Muscle of leg (tissue), 3 donors: ENCODE measurements at regions not wholly inside any gene's neighbourhood (a gene's known extent, or its start where the extent isn't known, plus 50 kb on each side); places are given as distances from the start of the nearest gene placed in this dataset.

ENCODE experiments used
- DNase-seq: peaks from one replicate; pipeline ENCODE4 v3.0.0; 2013
- H3K27ac ChIP-seq: one replicate; pipeline ENCODE4 v1.5.1; 2013; ENCODE audit warnings: mild to moderate bottlenecking, low read length, control low read depth
- H3K27me3 ChIP-seq: one replicate; pipeline ENCODE4 v1.6.1; 2013; ENCODE audit warnings: low read length; ENCODE audit not compliant: control insufficient read depth, insufficient read depth
- H3K36me3 ChIP-seq: one replicate; pipeline ENCODE4 v1.6.1; 2013; ENCODE audit warnings: low read length; ENCODE audit not compliant: control insufficient read depth, insufficient read depth
- H3K4me1 ChIP-seq: one replicate; pipeline ENCODE4 v1.6.1; 2013; ENCODE audit warnings: low read length; ENCODE audit not compliant: control insufficient read depth, insufficient read depth
- H3K4me3 ChIP-seq: one replicate; pipeline ENCODE4 v1.5.1; 2013; ENCODE audit warnings: low read length, control low read depth
- H3K9me3 ChIP-seq: replicated peaks from 2 replicates; pipeline ENCODE4 v1.6.1; 2013; ENCODE audit warnings: low read depth, low read length; ENCODE audit not compliant: control insufficient read depth
- WGBS: methylation state at CpG from one replicate; pipeline ENCODE4 v1.1.5; 2013; ENCODE audit warnings: missing lambda C conversion rate; ENCODE audit not compliant: insufficient coverage; 5-methylcytosine and 5-hydroxymethylcytosine counted together

DNA sequence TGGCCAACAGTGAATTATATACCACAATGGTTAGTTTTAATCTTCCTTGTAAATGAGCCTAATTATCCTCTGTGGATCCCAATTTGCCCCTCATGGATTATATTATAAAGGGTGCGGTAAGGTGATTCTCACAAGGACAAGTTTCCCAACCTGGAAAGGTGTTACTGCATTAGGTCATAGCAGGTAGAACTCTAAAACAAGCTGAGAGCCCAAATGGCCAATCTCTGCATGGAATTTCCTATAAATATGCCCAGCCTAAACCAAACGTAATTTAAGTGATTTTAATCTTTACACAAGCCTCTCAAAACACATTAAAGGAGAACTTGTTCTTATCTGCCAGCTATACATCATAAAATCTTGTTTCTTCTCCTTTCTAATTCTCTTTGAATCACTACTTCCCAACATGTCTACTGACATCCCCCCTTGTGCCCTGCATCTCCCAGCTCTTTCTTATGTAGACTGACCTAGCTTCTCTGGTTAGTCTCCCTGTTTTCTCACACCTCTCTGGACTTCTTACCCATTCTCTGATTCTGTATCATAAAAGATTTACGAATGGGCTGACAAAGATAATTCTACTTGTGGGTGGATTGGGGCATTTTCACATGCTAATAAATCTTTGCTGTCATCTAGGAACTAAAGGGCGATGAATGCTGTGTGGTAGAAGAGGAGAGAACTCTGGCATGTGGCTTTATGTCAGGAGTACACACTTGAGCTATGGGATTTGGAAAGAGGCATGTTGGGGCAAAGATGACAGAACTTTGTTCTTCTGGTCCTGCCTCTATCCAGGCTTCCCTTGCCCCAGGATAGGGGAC is 94.3 kb upstream of the PGRMC2 start:
- Histone ChIP-seq H3K27ac (no peak overlapping the region), H3K4me1 (peaks cover 15% of the 10 kb centered on the region), H3K27me3 (no peaks in the 10 kb centered on the region), H3K36me3 (no peaks in the 10 kb centered on the region), H3K4me3 (no peak overlapping the region), H3K9me3 (peaks cover 4% of the 10 kb centered on the region)
- WGBS: 59% methylated on average over 2 of the region's 4 CpGs
- DNase-seq: no peak

GRCh38 chr4:128380306-128380705 is 92.7 kb upstream of the PGRMC2 start:
- no peak overlapping the region for H3K4me3 ChIP-seq
- WGBS: 96% methylated on average over 3 of the region's 4 CpGs
- no peak for DNase-seq
- peaks cover 6% of the 10 kb centered on the region for H3K9me3 ChIP-seq
- H3K36me3 ChIP-seq: no peaks in the 10 kb centered on the region
- H3K27ac ChIP-seq: no peak overlapping the region
- H3K27me3 ChIP-seq: no peaks in the 10 kb centered on the region
- H3K4me1 ChIP-seq: peaks cover 2% of the 10 kb centered on the region

GRCh38 chr4:128379860-128380259 is 92.2 kb upstream of the PGRMC2 start:
- peak; percentile 10 for DNase-seq
- no peaks in the 10 kb centered on the region for H3K36me3 ChIP-seq
- H3K27ac ChIP-seq: no peak overlapping the region
- H3K4me3 ChIP-seq: no peak overlapping the region
- WGBS: 17% methylated on average over 2 of the region's 3 CpGs
- peaks cover 6% of the 10 kb centered on the region for H3K9me3 ChIP-seq
- no peaks in the 10 kb centered on the region for H3K27me3 ChIP-seq
- peaks cover 2% of the 10 kb centered on the region for H3K4me1 ChIP-seq

- DNase-seq: no peak
- Histone ChIP-seq H3K4me3 (no peak overlapping the region), H3K36me3 (no peaks in the 10 kb centered on the region), H3K4me1 (peaks cover 2% of the 10 kb centered on the region), H3K27ac (no peak overlapping the region), H3K9me3 (peaks cover 6% of the 10 kb centered on the region), H3K27me3 (no peaks in the 10 kb centered on the region)
- no CpG with 5 or more reads among the region's 3 CpGs for WGBS
These were observed 91.1 kb upstream of the PGRMC2 start for GRCh38 chr4:128378668-128379067.

DNA sequence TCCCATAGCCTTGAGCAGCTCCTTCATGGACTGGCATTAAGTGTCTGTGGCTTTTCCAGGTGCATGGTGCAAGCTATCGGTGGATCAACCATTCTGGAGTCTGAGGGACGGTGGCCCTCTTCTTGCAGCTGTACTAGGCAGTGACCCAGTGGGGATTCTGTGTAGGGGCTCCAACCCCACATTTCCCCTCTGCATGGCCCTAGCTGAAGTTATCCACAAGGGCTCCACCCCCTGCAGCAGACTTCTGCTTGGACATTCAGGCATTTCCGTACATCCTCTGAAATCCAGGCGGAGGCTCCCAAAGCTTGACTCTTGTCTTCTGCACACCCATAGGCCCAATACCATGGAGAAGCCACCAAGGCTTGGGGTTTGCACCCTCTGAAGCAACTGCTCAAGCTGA is 89.3 kb upstream of the PGRMC2 start:
- no peaks in the 10 kb centered on the region for H3K27me3 ChIP-seq
- H3K9me3 ChIP-seq: peaks cover 6% of the 10 kb centered on the region
- 95% methylated on average over 3 of the region's 4 CpGs for WGBS
- H3K27ac ChIP-seq: no peak overlapping the region
- H3K4me1 ChIP-seq: peaks cover 4% of the 10 kb centered on the region
- no peak overlapping the region for H3K4me3 ChIP-seq
- H3K36me3 ChIP-seq: no peaks in the 10 kb centered on the region
- no peak for DNase-seq

DNA sequence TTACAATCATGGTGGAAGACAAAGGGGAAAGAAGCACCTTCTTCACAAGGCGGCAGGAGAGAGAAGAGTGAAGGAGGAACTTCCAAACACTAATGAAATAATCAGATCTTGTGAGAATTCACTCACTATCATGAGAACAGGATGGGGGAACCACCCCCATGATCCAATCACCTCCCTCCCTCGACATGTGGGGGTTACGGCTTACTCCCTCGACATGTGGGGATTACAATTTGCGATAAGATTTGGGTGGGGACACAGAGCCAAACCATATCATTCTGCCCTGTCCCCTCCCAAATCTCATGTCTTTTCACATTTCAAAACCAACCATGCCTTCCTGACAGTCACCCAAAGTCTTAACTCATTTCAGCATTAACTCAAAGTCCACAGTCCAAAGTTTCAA is 88.7 kb upstream of the PGRMC2 start:
- 90% methylated on average over 4 of the region's 5 CpGs for WGBS
- H3K4me3 ChIP-seq: no peak overlapping the region
- H3K36me3 ChIP-seq: no peaks in the 10 kb centered on the region
- no peak overlapping the region for H3K27ac ChIP-seq
- DNase-seq: no peak
- peaks cover 6% of the 10 kb centered on the region for H3K9me3 ChIP-seq
- H3K4me1 ChIP-seq: peaks cover 4% of the 10 kb centered on the region
- no peaks in the 10 kb centered on the region for H3K27me3 ChIP-seq

DNA sequence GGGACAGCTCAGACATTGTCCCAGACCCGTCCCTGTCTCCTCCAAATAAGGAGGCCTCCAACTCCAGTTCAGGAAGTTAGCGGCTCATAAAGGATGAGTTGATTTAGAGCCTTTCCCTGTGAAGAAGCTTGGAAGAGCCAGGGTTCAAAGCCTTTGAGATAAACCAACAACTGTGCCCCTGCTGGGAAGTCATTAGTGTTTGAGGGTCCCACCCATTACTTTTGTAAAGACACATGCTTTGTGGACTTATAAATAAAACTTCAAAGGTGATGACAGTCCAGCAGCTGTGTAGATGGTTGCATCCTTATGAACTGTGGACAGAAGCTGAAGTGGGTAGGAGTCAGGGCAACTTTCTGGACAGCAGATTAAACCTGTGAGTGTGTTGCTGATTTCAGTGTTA is 86.0 kb upstream of the PGRMC2 start:
- H3K36me3 ChIP-seq: no peaks in the 10 kb centered on the region
- peaks cover 6% of the 10 kb centered on the region for H3K9me3 ChIP-seq
- WGBS: no CpG with 5 or more reads among the region's 2 CpGs
- peak overlapping the region; percentile 70 for H3K27ac ChIP-seq
- peaks cover 9% of the 10 kb centered on the region for H3K4me1 ChIP-seq
- DNase-seq: peak; percentile 58
- no peaks in the 10 kb centered on the region for H3K27me3 ChIP-seq
- H3K4me3 ChIP-seq: no peak overlapping the region

- Histone ChIP-seq H3K4me1 (peaks cover 9% of the 10 kb centered on the region), H3K4me3 (no peak overlapping the region), H3K27me3 (no peaks in the 10 kb centered on the region), H3K9me3 (peaks cover 1% of the 10 kb centered on the region), H3K36me3 (no peaks in the 10 kb centered on the region), H3K27ac (peak overlapping the region; percentile 68)
- no CpG with 5 or more reads among the region's 2 CpGs for WGBS
- DNase-seq: no peak
These were observed 84.3 kb upstream of the PGRMC2 start for GRCh38 chr4:128371876-128372275.

GRCh38 chr4:128371001-128371777 is 83.6 kb upstream of the PGRMC2 start:
- Histone ChIP-seq H3K4me3 (no peak overlapping the region), H3K27me3 (no peaks in the 10 kb centered on the region), H3K4me1 (peaks cover 9% of the 10 kb centered on the region), H3K9me3 (no peaks in the 10 kb centered on the region), H3K36me3 (no peaks in the 10 kb centered on the region), H3K27ac (peak overlapping the region; percentile 68)
- peak; percentile 66 for DNase-seq
- WGBS: 73% methylated on average over 3 of the region's 8 CpGs

DNA sequence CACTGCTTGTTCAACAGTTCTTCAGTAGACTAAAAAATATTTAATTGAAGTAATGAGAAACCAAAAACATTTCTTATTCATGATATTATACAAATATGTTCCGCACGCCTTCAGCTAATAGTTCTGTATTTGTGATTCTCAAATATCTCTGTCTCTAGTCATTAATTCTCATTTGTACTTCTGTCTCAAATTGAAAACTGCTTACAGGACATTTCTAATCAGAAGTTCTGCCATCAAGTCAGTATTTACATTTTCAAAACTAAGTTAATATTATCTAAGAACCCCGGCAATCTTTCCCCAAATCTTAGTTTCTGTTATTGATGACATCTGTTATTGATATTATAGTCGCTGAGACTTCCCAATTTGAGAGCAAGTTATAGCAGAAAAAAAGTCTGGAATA is 78.6 kb upstream of the PGRMC2 start:
- no peak for DNase-seq
- WGBS: no CpG with 5 or more reads among the region's 4 CpGs

More for the DNA sequence above, 78.6 kb upstream of the PGRMC2 start:
- Histone ChIP-seq H3K36me3 (no peaks in the 10 kb centered on the region), H3K4me1 (peaks cover 4% of the 10 kb centered on the region), H3K4me3 (no peak overlapping the region), H3K9me3 (no peaks in the 10 kb centered on the region), H3K27me3 (no peaks in the 10 kb centered on the region), H3K27ac (no peak overlapping the region)
